Fibroblast of skin of right quadriceps (primary cell): ENCODE measurements at regions not wholly inside any gene's neighbourhood (a gene's known extent, or its start where the extent isn't known, plus 50 kb on each side); places are given as distances from the start of the nearest gene placed in this dataset.

Experiments used
- DNase-seq: peaks from one replicate; pipeline ENCODE4 v3.0.0-alpha.2; 2013

- DNase-seq, result peak; percentile 57
Measured at GRCh38 chr4:111761531-111761930, 383.7 kb upstream of the FAM241A start.

- DNase-seq, result no peak
Measured at GRCh38 chr4:111770514-111770913, 374.7 kb upstream of the FAM241A start.

- peak; percentile 80 for DNase-seq
Measured at GRCh38 chr4:111773858-111774257, 371.4 kb upstream of the FAM241A start.

- peak; percentile 79 for DNase-seq
Measured at GRCh38 chr4:111775556-111776297, 369.5 kb upstream of the FAM241A start.

- peak; percentile 89 for DNase-seq
Measured at GRCh38 chr4:111776561-111776960, 368.7 kb upstream of the FAM241A start.

- peak; percentile 65 for DNase-seq
Measured at GRCh38 chr4:111778543-111778942, 366.7 kb upstream of the FAM241A start.

GRCh38 chr4:111780965-111781364, 364.3 kb upstream of the FAM241A start:
- no peak for DNase-seq

GRCh38 chr4:111781611-111782010, 363.6 kb upstream of the FAM241A start:
- no peak for DNase-seq

- no peak for DNase-seq
Measured at GRCh38 chr4:111788099-111788498, 357.2 kb upstream of the FAM241A start.

GRCh38 chr4:111789901-111790640, 355.2 kb upstream of the FAM241A start:
- DNase-seq, result no peak

- DNase-seq, result no peak
Measured at GRCh38 chr4:111792632-111793031, 352.6 kb upstream of the FAM241A start.

- DNase-seq, result no peak
Measured at GRCh38 chr4:111793433-111794091, 351.7 kb upstream of the FAM241A start.

GRCh38 chr4:111797455-111798163, 347.6 kb upstream of the FAM241A start:
- peak; percentile 20 for DNase-seq

GRCh38 chr4:111798840-111799239, 346.4 kb upstream of the FAM241A start:
- DNase-seq, result no peak

GRCh38 chr4:111800551-111800950, 344.7 kb upstream of the FAM241A start:
- no peak for DNase-seq

- DNase-seq, result peak; percentile 64
Measured at GRCh38 chr4:111802191-111802590, 343.1 kb upstream of the FAM241A start.

- DNase-seq, result no peak
Measured at GRCh38 chr4:111806331-111806730, 338.9 kb upstream of the FAM241A start.

GRCh38 chr4:111807576-111807975, 337.7 kb upstream of the FAM241A start:
- DNase-seq, result no peak

GRCh38 chr4:111808174-111808573, 337.1 kb upstream of the FAM241A start:
- DNase-seq, result no peak

GRCh38 chr4:111811661-111812060, 333.6 kb upstream of the FAM241A start:
- DNase-seq, result no peak

- no peak for DNase-seq
Measured at GRCh38 chr4:111812114-111812513, 333.1 kb upstream of the FAM241A start.

- DNase-seq, result no peak
Measured at GRCh38 chr4:111812760-111813159, 332.5 kb upstream of the FAM241A start.

GRCh38 chr4:111813555-111814140, 331.6 kb upstream of the FAM241A start:
- DNase-seq, result no peak
